ENCODE measurements at regions not wholly inside any gene's neighbourhood (a gene's known extent, or its start where the extent isn't known, plus 50 kb on each side); places are given as distances from the start of the nearest gene placed in this dataset.

DNA sequence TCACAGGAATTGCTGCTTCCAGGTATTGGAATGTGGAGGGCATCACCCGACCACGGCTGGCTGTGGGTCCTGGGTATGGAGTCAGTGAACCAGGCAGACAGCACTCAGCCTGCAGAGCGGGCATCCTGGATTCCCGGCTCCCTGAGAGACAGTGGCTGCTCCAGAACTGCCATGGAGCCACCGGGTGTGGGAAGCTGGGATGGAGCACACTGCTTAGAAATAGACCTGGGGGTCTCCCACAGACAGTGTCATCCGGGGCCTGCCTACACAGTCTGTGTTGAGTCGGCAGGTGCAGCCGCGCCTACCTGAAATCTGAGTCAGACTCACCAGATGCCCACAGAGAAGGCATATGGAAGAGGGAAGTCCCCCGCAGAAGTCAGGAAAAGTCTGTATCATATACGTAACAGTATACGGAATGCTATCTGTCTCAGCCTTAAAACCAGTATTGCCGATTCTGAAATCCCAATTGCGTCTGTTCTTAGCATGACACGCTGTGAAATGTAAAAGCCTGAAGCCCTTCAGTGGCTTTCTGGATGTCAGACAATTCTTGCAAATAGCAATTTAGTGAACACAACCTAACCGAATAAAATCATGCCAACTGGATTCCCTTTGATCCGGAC lies 509.7 kb upstream of the MYT1L start:
- TF ChIP-seq, protein P1, sequence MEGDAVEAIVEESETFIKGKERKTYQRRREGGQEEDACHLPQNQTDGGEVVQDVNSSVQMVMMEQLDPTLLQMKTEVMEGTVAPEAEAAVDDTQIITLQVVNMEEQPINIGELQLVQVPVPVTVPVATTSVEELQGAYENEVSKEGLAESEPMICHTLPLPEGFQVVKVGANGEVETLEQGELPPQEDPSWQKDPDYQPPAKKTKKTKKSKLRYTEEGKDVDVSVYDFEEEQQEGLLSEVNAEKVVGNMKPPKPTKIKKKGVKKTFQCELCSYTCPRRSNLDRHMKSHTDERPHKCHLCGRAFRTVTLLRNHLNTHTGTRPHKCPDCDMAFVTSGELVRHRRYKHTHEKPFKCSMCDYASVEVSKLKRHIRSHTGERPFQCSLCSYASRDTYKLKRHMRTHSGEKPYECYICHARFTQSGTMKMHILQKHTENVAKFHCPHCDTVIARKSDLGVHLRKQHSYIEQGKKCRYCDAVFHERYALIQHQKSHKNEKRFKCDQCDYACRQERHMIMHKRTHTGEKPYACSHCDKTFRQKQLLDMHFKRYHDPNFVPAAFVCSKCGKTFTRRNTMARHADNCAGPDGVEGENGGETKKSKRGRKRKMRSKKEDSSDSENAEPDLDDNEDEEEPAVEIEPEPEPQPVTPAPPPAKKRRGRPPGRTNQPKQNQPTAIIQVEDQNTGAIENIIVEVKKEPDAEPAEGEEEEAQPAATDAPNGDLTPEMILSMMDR (IDR thresholded peaks at IDR 0.05), result no peak
- TF ChIP-seq RFX5 (IDR thresholded peaks at IDR 0.05; ENCODE audit: low read length), result no peak
- TF ChIP-seq MXI1 (IDR thresholded peaks at IDR 0.05; ENCODE audit: low read depth, low read length), result no peak
- TF ChIP-seq NRF1 (IDR thresholded peaks at IDR 0.05; ENCODE audit: low read depth, low read length), result no peak
- no peak for TF ChIP-seq EZH2phosphoT487 (IDR thresholded peaks at IDR 0.05; ENCODE audit: borderline replicate concordance, low read depth)
- TF ChIP-seq SIN3A (IDR thresholded peaks at IDR 0.05; ENCODE audit: borderline replicate concordance, low read depth, low read length), result no peak
- TF ChIP-seq, protein P2, sequence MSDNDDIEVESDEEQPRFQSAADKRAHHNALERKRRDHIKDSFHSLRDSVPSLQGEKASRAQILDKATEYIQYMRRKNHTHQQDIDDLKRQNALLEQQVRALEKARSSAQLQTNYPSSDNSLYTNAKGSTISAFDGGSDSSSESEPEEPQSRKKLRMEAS (IDR thresholded peaks at IDR 0.05; ENCODE audit: low read depth), result no peak
- no peak for TF ChIP-seq MEF2A (IDR thresholded peaks at IDR 0.05; ENCODE audit: borderline replicate concordance, low read depth)
- TF ChIP-seq RAD21 (IDR thresholded peaks at IDR 0.05; ENCODE audit: low read length), result no peak
- no peak for TF ChIP-seq YY1 (IDR thresholded peaks at IDR 0.05; ENCODE audit: low read depth)
- TF ChIP-seq, protein P3, sequence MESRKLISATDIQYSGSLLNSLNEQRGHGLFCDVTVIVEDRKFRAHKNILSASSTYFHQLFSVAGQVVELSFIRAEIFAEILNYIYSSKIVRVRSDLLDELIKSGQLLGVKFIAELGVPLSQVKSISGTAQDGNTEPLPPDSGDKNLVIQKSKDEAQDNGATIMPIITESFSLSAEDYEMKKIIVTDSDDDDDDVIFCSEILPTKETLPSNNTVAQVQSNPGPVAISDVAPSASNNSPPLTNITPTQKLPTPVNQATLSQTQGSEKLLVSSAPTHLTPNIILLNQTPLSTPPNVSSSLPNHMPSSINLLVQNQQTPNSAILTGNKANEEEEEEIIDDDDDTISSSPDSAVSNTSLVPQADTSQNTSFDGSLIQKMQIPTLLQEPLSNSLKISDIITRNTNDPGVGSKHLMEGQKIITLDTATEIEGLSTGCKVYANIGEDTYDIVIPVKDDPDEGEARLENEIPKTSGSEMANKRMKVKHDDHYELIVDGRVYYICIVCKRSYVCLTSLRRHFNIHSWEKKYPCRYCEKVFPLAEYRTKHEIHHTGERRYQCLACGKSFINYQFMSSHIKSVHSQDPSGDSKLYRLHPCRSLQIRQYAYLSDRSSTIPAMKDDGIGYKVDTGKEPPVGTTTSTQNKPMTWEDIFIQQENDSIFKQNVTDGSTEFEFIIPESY (IDR thresholded peaks at IDR 0.05; ENCODE audit: borderline replicate concordance, low read depth), result no peak
- no peak for TF ChIP-seq EP300 (IDR thresholded peaks at IDR 0.05; ENCODE audit: borderline replicate concordance in 1 of 2, low read depth in 1 of 2, low read length in 1 of 2)
